ENCODE measurements at regions not wholly inside any gene's neighbourhood (a gene's known extent, or its start where the extent isn't known, plus 50 kb on each side); places are given as distances from the start of the nearest gene placed in this dataset.
A peak's percentile ranks its signal among the peaks of the same experiment; 100 is the strongest.
"Not testable (repeated sequence)": the region's sequence is repeated elsewhere in the genome, so short reads cannot be mapped to it uniquely, and the experiment has no call there.

GRCh38 chrX:13518126-13518525, 51.3 kb upstream of the EGFL6 start:
- peak; percentile 24 for DNase-seq

- DNase-seq, result peak; percentile 40
Measured at GRCh38 chrX:13515211-13515930, 54.0 kb upstream of the EGFL6 start.

GRCh38 chrX:13511944-13512330, 57.5 kb upstream of the EGFL6 start:
- DNase-seq, result peak; percentile 42

GRCh38 chrX:13511241-13511943, 58.0 kb upstream of the EGFL6 start:
- DNase-seq, result no peak

- DNase-seq, result no peak
Measured at GRCh38 chrX:13507893-13508292, 61.5 kb upstream of the EGFL6 start.

- peak; percentile 49 for DNase-seq
Measured at GRCh38 chrX:13506574-13506973, 62.8 kb upstream of the EGFL6 start.

GRCh38 chrX:13502590-13502989, 66.8 kb upstream of the EGFL6 start:
- DNase-seq, result no peak

GRCh38 chrX:13499736-13500135, 69.7 kb upstream of the EGFL6 start:
- DNase-seq, result no peak

GRCh38 chrX:13498238-13498637, 71.2 kb upstream of the EGFL6 start:
- DNase-seq, result no peak

GRCh38 chrX:13495232-13495631, 74.2 kb upstream of the EGFL6 start:
- DNase-seq, result no peak

GRCh38 chrX:13494562-13494961, 74.8 kb upstream of the EGFL6 start:
- DNase-seq, result no peak

- no peak for DNase-seq
Measured at GRCh38 chrX:13493659-13494058, 75.7 kb upstream of the EGFL6 start.

- no peak for DNase-seq
Measured at GRCh38 chrX:13492286-13492685, 77.1 kb upstream of the EGFL6 start.

GRCh38 chrX:13491061-13491460, 78.3 kb upstream of the EGFL6 start:
- no peak for DNase-seq

GRCh38 chrX:13489454-13489853, 79.9 kb upstream of the EGFL6 start:
- DNase-seq, result peak; percentile 47

GRCh38 chrX:13487731-13488505, 81.5 kb upstream of the EGFL6 start:
- DNase-seq, result peak; percentile 91

- DNase-seq, result no peak
Measured at GRCh38 chrX:13485167-13485566, 84.2 kb upstream of the EGFL6 start.

- no peak for DNase-seq
Measured at GRCh38 chrX:13483773-13484172, 85.6 kb upstream of the EGFL6 start.

- peak; percentile 32 for DNase-seq
Measured at GRCh38 chrX:13482746-13483541, 86.5 kb upstream of the EGFL6 start.

- not testable (repeated sequence) for DNase-seq
Measured at GRCh38 chrX:13480780-13481179, 88.6 kb upstream of the EGFL6 start.

GRCh38 chrX:13479452-13479813, 90.0 kb upstream of the EGFL6 start:
- DNase-seq, result no peak

- no peak for DNase-seq
Measured at GRCh38 chrX:13478740-13479451, 90.5 kb upstream of the EGFL6 start.
